H1 (cell line): ENCODE measurements at regions not wholly inside any gene's neighbourhood (a gene's known extent, or its start where the extent isn't known, plus 50 kb on each side); places are given as distances from the start of the nearest gene placed in this dataset.

Experiments used
- CTCF ChIA-PET: fragments of 300-600 bp; sonication (Branson Sonifier 250); formaldehyde crosslinking; loops from one replicate; lab custom pipeline; 2021; ENCODE audit not compliant: partially characterized antibody; lab: Charles Lee
- POLR2A ChIA-PET: fragments of 300-600 bp; sonication (Branson Sonifier 250); formaldehyde crosslinking; loops from one replicate; lab custom pipeline; 2021; ENCODE audit warnings: inconsistent platforms; ENCODE audit not compliant: partially characterized antibody; lab: Charles Lee
- DNase-seq, 2 experiments: peaks; one replicate each; pipeline versions ENCODE4 v3.0.0 to v3.0.0-alpha.2; 2010 to 2022; ENCODE audit warnings: low spot score in 2 of 2, low read depth in 1 of 2, mixed read lengths in 1 of 2
- FAIRE-seq: peaks from 2 replicates; lab custom pipeline; 2011; peaks lifted over from hg19 to GRCh38; lab: Jason Lieb, UNC
- H2AFZ ChIP-seq: 2 replicates; pipeline ENCODE4 v1.8.1; 2012; ENCODE audit warnings: low read length, inconsistent platforms
- H2AK5ac ChIP-seq: 2 replicates; pipeline ENCODE4 v1.6.1; 2013; ENCODE audit warnings: low read depth, low read length
- H2BK120ac ChIP-seq: replicated peaks from 2 replicates; pipeline ENCODE3; 2013; ENCODE audit warnings: low read depth, low read length, inconsistent platforms
- H2BK12ac ChIP-seq: 2 replicates; pipeline ENCODE4 v1.6.1; 2013; ENCODE audit warnings: low read depth, low read length
- H2BK15ac ChIP-seq: 2 replicates; pipeline ENCODE4 v1.6.1; 2013; ENCODE audit warnings: low read length
- H2BK20ac ChIP-seq: 2 replicates; pipeline ENCODE4 v1.6.1; 2013; ENCODE audit warnings: low read length
- H2BK5ac ChIP-seq: 2 replicates; pipeline ENCODE4 v1.6.1; 2013; ENCODE audit warnings: low read depth, low read length
- H3K14ac ChIP-seq: 2 replicates; pipeline ENCODE4 v1.6.1; 2013; ENCODE audit warnings: inconsistent platforms; ENCODE audit not compliant: insufficient read length
- H3K18ac ChIP-seq: 2 replicates; pipeline ENCODE4 v1.6.1; 2013; ENCODE audit warnings: low read length; ENCODE audit errors: extremely low read depth
- H3K23ac ChIP-seq: 2 replicates; pipeline ENCODE4 v1.6.1; 2013; ENCODE audit warnings: inconsistent platforms; ENCODE audit not compliant: insufficient read length
- H3K23me2 ChIP-seq: 2 replicates; pipeline ENCODE4 v1.6.1; 2013; ENCODE audit warnings: low read depth, low read length
- H3K27ac ChIP-seq: 2 replicates; pipeline ENCODE4 v1.6.1; 2011; ENCODE audit warnings: low read depth, low read length, inconsistent platforms
- H3K27me3 ChIP-seq, 4 experiments: replicated peaks in 1 of 4; 1 replicate in 1 of 4; 2 replicates in 3 of 4; pipeline versions ENCODE4 v1.6.1 to v1.8.1; 2011 to 2013; ENCODE audit warnings: low read length in 3 of 4, mild to moderate bottlenecking in 3 of 4, inconsistent platforms in 2 of 4, mixed read lengths in 2 of 4, moderate library complexity in 1 of 4; ENCODE audit not compliant: control insufficient read depth in 3 of 4, insufficient read depth in 3 of 4; ENCODE audit errors: extremely low read depth in 1 of 4
- H3K36me3 ChIP-seq, 4 experiments: 2 replicates each; pipeline versions ENCODE4 v1.6.1 to v1.8.1; 2011 to 2013; ENCODE audit warnings: mild to moderate bottlenecking in 4 of 4, low read length in 3 of 4, moderate library complexity in 2 of 4, control low read depth in 1 of 4, inconsistent platforms in 1 of 4; ENCODE audit not compliant: insufficient read depth in 4 of 4, control insufficient read depth in 2 of 4
- H3K4ac ChIP-seq: replicated peaks from 2 replicates; pipeline ENCODE3; 2013; ENCODE audit warnings: low read length, low read depth, mixed read lengths, inconsistent platforms; ENCODE audit not compliant: insufficient read length
- H3K4me1 ChIP-seq, 4 experiments: replicated peaks in 1 of 4; 1 replicate in 1 of 4; 2 replicates in 3 of 4; pipeline versions ENCODE4 v1.6.1 to v1.8.1; 2011 to 2013; ENCODE audit warnings: low read length in 3 of 4, inconsistent platforms in 2 of 4, mixed read lengths in 1 of 4; ENCODE audit not compliant: insufficient read depth in 4 of 4, control insufficient read depth in 3 of 4
- H3K4me2 ChIP-seq, 2 experiments: 2 replicates each; pipeline versions ENCODE4 v1.6.1 to v1.8.1; 2011 to 2013; ENCODE audit warnings: low read depth in 2 of 2, low read length in 2 of 2, control low read depth in 1 of 2, inconsistent platforms in 1 of 2, mild to moderate bottlenecking in 1 of 2; ENCODE audit not compliant: insufficient read depth in 1 of 2
- H3K4me3 ChIP-seq, 4 experiments: fragments of 200-600, 300-600 bp in 1 of 4; sonication (generic), shearing (Covaris generic), sonication (Bioruptor Twin) in 1 of 4; 2 replicates each; pipeline versions ENCODE4 v1.5.1 to v1.8.1; 2011 to 2016; ENCODE audit warnings: low read length in 4 of 4, low read depth in 3 of 4, control low read depth in 2 of 4, inconsistent platforms in 2 of 4, mild to moderate bottlenecking in 2 of 4, mixed read lengths in 1 of 4, moderate library complexity in 1 of 4; ENCODE audit not compliant: insufficient read depth in 2 of 4; ENCODE audit errors: extremely low read depth in 1 of 4
- H3K56ac ChIP-seq: replicated peaks from 2 replicates; pipeline ENCODE3; 2013; ENCODE audit warnings: low read depth, mild to moderate bottlenecking, mixed read lengths, low read length, inconsistent platforms; ENCODE audit not compliant: insufficient read length
- H3K79me1 ChIP-seq: 2 replicates; pipeline ENCODE4 v1.6.1; 2013; ENCODE audit warnings: low read depth, low read length, control low read depth
- H3K79me2 ChIP-seq, 2 experiments: 2 replicates each; pipeline versions ENCODE4 v1.6.1 to v1.8.1; 2012 to 2013; ENCODE audit warnings: low read length in 2 of 2, mild to moderate bottlenecking in 2 of 2, inconsistent platforms in 1 of 2; ENCODE audit not compliant: insufficient read depth in 2 of 2, control insufficient read depth in 1 of 2
- H3K9ac ChIP-seq, 4 experiments: replicated peaks in 1 of 4; 1 replicate in 1 of 4; 2 replicates in 3 of 4; pipeline versions ENCODE4 v1.6.1 to v1.8.1; 2011 to 2013; ENCODE audit warnings: low read depth in 3 of 4, low read length in 3 of 4, control low read depth in 2 of 4, mild to moderate bottlenecking in 2 of 4, moderate library complexity in 2 of 4, inconsistent platforms in 1 of 4; ENCODE audit errors: extremely low read depth in 1 of 4
- H3K9me3 ChIP-seq, 2 experiments: 2 replicates each; pipeline versions ENCODE4 v1.6.1 to v1.8.1; 2012 to 2013; ENCODE audit warnings: mild to moderate bottlenecking in 2 of 2, moderate library complexity in 2 of 2, control low read depth in 1 of 2, inconsistent platforms in 1 of 2, low read depth in 1 of 2, low read length in 1 of 2, mixed read lengths in 1 of 2; ENCODE audit not compliant: insufficient read depth in 2 of 2
- H4K20me1 ChIP-seq, 2 experiments: replicated peaks in 1 of 2; 2 replicates each; pipeline versions ENCODE3 to v1.8.1; 2011 to 2013; ENCODE audit warnings: inconsistent platforms in 2 of 2, low read length in 2 of 2, mild to moderate bottlenecking in 1 of 2; ENCODE audit not compliant: insufficient read depth in 2 of 2, control insufficient read depth in 1 of 2
- H4K5ac ChIP-seq: 2 replicates; pipeline ENCODE4 v1.6.1; 2013; ENCODE audit warnings: low read length, low read depth, mixed read lengths, inconsistent platforms; ENCODE audit not compliant: insufficient read length
- H4K8ac ChIP-seq: 2 replicates; pipeline ENCODE4 v1.8.0; 2013; ENCODE audit warnings: mild to moderate bottlenecking, moderate library complexity, low read length, inconsistent platforms; ENCODE audit not compliant: insufficient read depth; ENCODE audit errors: extremely low read depth
- H4K91ac ChIP-seq: replicated peaks from 2 replicates; pipeline ENCODE3; 2013; ENCODE audit warnings: low read length, mixed read lengths, inconsistent platforms; ENCODE audit not compliant: insufficient read length
- KDM4A ChIP-seq: IDR thresholded peaks from one replicate; pipeline ENCODE4 v1.7.1; 2012; ENCODE audit warnings: low read depth, mild to moderate bottlenecking, moderate library complexity, low read length, inconsistent platforms; ENCODE audit not compliant: severe bottlenecking
- KDM5A ChIP-seq: fragments of 200-600 bp; IDR thresholded peaks from 2 replicates; pipeline ENCODE4 v1.7.1; 2012; ENCODE audit warnings: mild to moderate bottlenecking, low read length, inconsistent platforms, mixed read lengths
- WGBS, 2 experiments: shearing (Covaris generic) in 1 of 2; methylation state at CpG; one replicate each; pipeline versions ENCODE4 v1.1.6 to v1.1.7; 2013 to 2015; ENCODE audit warnings: low lambda C conversion rate in 2 of 2, mixed read lengths in 2 of 2, inconsistent platforms in 1 of 2, low coverage in 1 of 2, missing lambda C conversion rate in 1 of 2; ENCODE audit not compliant: insufficient replicate concordance in 2 of 2, insufficient coverage in 1 of 2, insufficient read length in 1 of 2; ENCODE audit errors: extremely low coverage in 1 of 2, missing lambda C conversion rate in 1 of 2; 5-methylcytosine and 5-hydroxymethylcytosine counted together

DNA sequence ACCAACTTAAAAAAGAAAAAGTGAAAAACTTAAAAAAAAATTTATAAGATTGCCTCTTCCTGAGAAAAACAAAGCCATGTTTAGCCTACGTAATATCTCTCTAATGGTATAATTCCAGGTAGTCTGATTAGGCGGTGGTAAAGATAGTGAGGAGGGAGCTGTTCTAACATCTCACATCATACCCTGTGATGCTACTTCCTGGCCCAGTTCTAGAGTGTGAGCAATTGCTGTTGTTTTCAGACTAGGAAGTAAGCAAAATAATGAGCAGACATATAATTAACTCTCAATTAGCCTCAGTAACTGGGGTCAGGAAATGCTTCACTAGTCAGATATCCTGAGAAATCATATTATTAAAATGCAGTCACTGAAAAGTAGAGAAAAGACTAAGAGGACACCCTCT, 113.9 kb downstream of the PHLDA1 start:
- Histone ChIP-seq H2AFZ (no peak overlapping the region), H3K79me2 (no peaks in the 10 kb centered on the region), H2BK12ac (no peak overlapping the region), H2BK120ac (no peak overlapping the region), H3K9ac (no peak overlapping the region), H3K56ac (no peak overlapping the region), H3K4me2 (no peak overlapping the region), H3K79me1 (no peaks in the 10 kb centered on the region), H4K20me1 (no peaks in the 10 kb centered on the region), H4K8ac (no peak overlapping the region), H3K14ac (no peak overlapping the region), H3K23ac (no peak overlapping the region), H2AK5ac (no peak overlapping the region), H3K4ac (no peak overlapping the region), H2BK15ac (no peak overlapping the region), H4K91ac (no peak overlapping the region), H4K5ac (no peak overlapping the region), H3K4me1 (0 out of 7 replicates have a peak, but pooled peaks cover 0 to 3% (median under 1%) of the 10 kb centered on the region in 4 experiments), H2BK5ac (no peak overlapping the region), H2BK20ac (no peak overlapping the region), H3K27ac (no peak overlapping the region), H3K18ac (no peak overlapping the region), H3K36me3 (no peaks in the 10 kb centered on the region), H3K4me3 (no peak overlapping the region), H3K23me2 (no peaks in the 10 kb centered on the region), H3K27me3 (no peaks in the 10 kb centered on the region), H3K9me3 (no peaks in the 10 kb centered on the region)
- no peak for DNase-seq
- ChIA-PET POLR2A (no interaction called here), CTCF (interaction anchor here (1.0 kb wide), 1 partner anchor 147 kb away, joined by 3 read pairs; no protein-coding TSS in a partner anchor)
- TF ChIP-seq KDM4A (no peak), KDM5A (no peak)
- FAIRE-seq = no peak
- 91% methylated on average over 2 of the region's 2 CpGs; no CpG with 5 or more reads in 1 of the 2 experiments for WGBS, 2 experiments
